CD4-positive, alpha-beta memory T cell (primary cell): ENCODE measurements at regions not wholly inside any gene's neighbourhood (a gene's known extent, or its start where the extent isn't known, plus 50 kb on each side); places are given as distances from the start of the nearest gene placed in this dataset.

Experiments used
- CTCF ChIA-PET: fragments of 350-600 bp; sonication (Branson Sonifier 250); formaldehyde crosslinking; loops from one replicate; lab custom pipeline; 2021; ENCODE audit warnings: inconsistent platforms; ENCODE audit not compliant: partially characterized antibody; lab: Charles Lee
- POLR2A ChIA-PET: fragments of 350-600 bp; sonication (Branson Sonifier 250); formaldehyde crosslinking; loops from one replicate; lab custom pipeline; 2021; ENCODE audit not compliant: partially characterized antibody; lab: Charles Lee
- DNase-seq, 5 donors: peaks; one replicate each; pipeline versions ENCODE4 v3.0.0 to v3.0.0-alpha.2; 2020 to 2022; ENCODE audit warnings: mixed read lengths in 1 of 5
- H3K27ac ChIP-seq: one replicate; pipeline ENCODE4 v1.7.0; 2013; ENCODE audit warnings: low read depth, low read length
- H3K27me3 ChIP-seq: 2 replicates; pipeline ENCODE4 v1.7.0; 2013; ENCODE audit warnings: mild to moderate bottlenecking, low read length, moderate library complexity; ENCODE audit not compliant: insufficient read depth
- H3K36me3 ChIP-seq: 2 replicates; pipeline ENCODE4 v1.7.0; 2013; ENCODE audit warnings: mild to moderate bottlenecking, low read length, moderate library complexity; ENCODE audit not compliant: insufficient read depth
- H3K4me1 ChIP-seq: 2 replicates; pipeline ENCODE4 v1.7.0; 2013; ENCODE audit warnings: mild to moderate bottlenecking, low read length, moderate library complexity; ENCODE audit not compliant: insufficient read depth
- H3K4me3 ChIP-seq, 2 donors: one replicate each; pipeline ENCODE4 v1.7.0; 2013; ENCODE audit warnings: low read length in 2 of 2, mild to moderate bottlenecking in 1 of 2
- H3K9me3 ChIP-seq, 2 donors: one replicate each; pipeline ENCODE4 v1.7.0; 2013; ENCODE audit warnings: low read length in 2 of 2, control low read depth in 1 of 2; ENCODE audit not compliant: control insufficient read depth in 1 of 2
- H3K27ac Mint-ChIP-seq, 7 donors: one replicate each; pipeline ENCODE4 v1.8.0; 2020 to 2021; ENCODE audit warnings: mixed read lengths in 7 of 7, mild to moderate bottlenecking in 6 of 7, inconsistent platforms in 3 of 7, moderate library complexity in 3 of 7
- H3K27me3 Mint-ChIP-seq, 2 donors: one replicate each; pipeline ENCODE4 v1.8.0; 2020 to 2021; ENCODE audit warnings: mixed read lengths in 2 of 2
- H3K36me3 Mint-ChIP-seq, 2 donors: one replicate each; pipeline ENCODE4 v1.8.0; 2020 to 2021; ENCODE audit warnings: mixed read lengths in 2 of 2, inconsistent platforms in 1 of 2, mild to moderate bottlenecking in 1 of 2
- H3K4me1 Mint-ChIP-seq, 4 donors: one replicate each; pipeline ENCODE4 v1.8.0; 2020 to 2021; ENCODE audit warnings: mixed read lengths in 4 of 4, mild to moderate bottlenecking in 1 of 4
- H3K4me3 Mint-ChIP-seq, 8 donors: one replicate each; pipeline ENCODE4 v1.8.0; 2020 to 2021; ENCODE audit warnings: mixed read lengths in 8 of 8, mild to moderate bottlenecking in 7 of 8, moderate library complexity in 6 of 8, inconsistent platforms in 3 of 8
- H3K9me3 Mint-ChIP-seq, 8 donors: one replicate each; pipeline ENCODE4 v1.8.0; 2020 to 2021; ENCODE audit warnings: mixed read lengths in 8 of 8, mild to moderate bottlenecking in 5 of 8, inconsistent platforms in 3 of 8, moderate library complexity in 1 of 8
- intact Hi-C: fragments of 100-400 bp; cut with micrococcal nuclease; formaldehyde crosslinking; loops from one replicate; pipeline ENCODE4 v1.15.1; 2023

- H3K27ac Mint-ChIP-seq = no peak overlapping the region
- no peaks in the 10 kb centered on the region for H3K27me3 Mint-ChIP-seq
- Histone ChIP-seq H3K4me1 (no peaks in the 10 kb centered on the region), H3K36me3 (no peaks in the 10 kb centered on the region), H3K27ac (no peak overlapping the region), H3K4me3 (no peak overlapping the region), H3K9me3 (no peaks in the 10 kb centered on the region), H3K27me3 (no peaks in the 10 kb centered on the region)
- peaks cover 0 to 5% (median 1%) of the 10 kb centered on the region in 8 donors for H3K9me3 Mint-ChIP-seq
- no peaks in the 10 kb centered on the region for H3K36me3 Mint-ChIP-seq
- intact Hi-C loops = no loop called here
- H3K4me1 Mint-ChIP-seq = no peaks in the 10 kb centered on the region
- no peak for DNase-seq
- H3K4me3 Mint-ChIP-seq = no peak overlapping the region
- ChIA-PET POLR2A (no interaction called here), CTCF (no interaction called here)
These were observed 241.0 kb upstream of the GBE1 start for GRCh38 chr3:82002491-82002890.

- ChIA-PET POLR2A (no interaction called here), CTCF (no interaction called here)
- H3K4me1 ChIP-seq = no peaks in the 10 kb centered on the region
- H3K4me3 ChIP-seq = no peak overlapping the region
- Mint-ChIP-seq H3K9me3 (peaks cover 0 to 4% (median 1%) of the 10 kb centered on the region in 8 donors), H3K36me3 (no peaks in the 10 kb centered on the region), H3K4me3 (no peak overlapping the region), H3K27ac (no peak overlapping the region), H3K4me1 (no peaks in the 10 kb centered on the region), H3K27me3 (no peaks in the 10 kb centered on the region)
- H3K27ac ChIP-seq = no peak overlapping the region
- DNase-seq = no peak
- H3K27me3 ChIP-seq = no peaks in the 10 kb centered on the region
- no peaks in the 10 kb centered on the region for H3K36me3 ChIP-seq
- H3K9me3 ChIP-seq = no peaks in the 10 kb centered on the region
- intact Hi-C loops = no loop called here
These were observed 240.0 kb upstream of the GBE1 start for GRCh38 chr3:82001276-82001923.

- Histone ChIP-seq H3K36me3 (no peaks in the 10 kb centered on the region), H3K4me3 (no peak overlapping the region), H3K27me3 (no peaks in the 10 kb centered on the region), H3K27ac (no peak overlapping the region), H3K9me3 (no peaks in the 10 kb centered on the region), H3K4me1 (no peaks in the 10 kb centered on the region)
- Mint-ChIP-seq H3K4me3 (no peak overlapping the region), H3K9me3 (peaks cover 0 to 8% (median 3%) of the 10 kb centered on the region in 8 donors), H3K27ac (no peak overlapping the region), H3K27me3 (no peaks in the 10 kb centered on the region), H3K4me1 (no peaks in the 10 kb centered on the region), H3K36me3 (no peaks in the 10 kb centered on the region)
- intact Hi-C loops = no loop called here
- ChIA-PET POLR2A (no interaction called here), CTCF (no interaction called here)
- DNase-seq = no peak
These were observed 239.3 kb upstream of the GBE1 start for GRCh38 chr3:82000773-82001172.

- H3K4me1 Mint-ChIP-seq = no peaks in the 10 kb centered on the region
- no peaks in the 10 kb centered on the region for H3K36me3 Mint-ChIP-seq
- H3K27me3 ChIP-seq = no peaks in the 10 kb centered on the region
- H3K27ac Mint-ChIP-seq = no peak overlapping the region
- no peaks in the 10 kb centered on the region for H3K27me3 Mint-ChIP-seq
- H3K4me3 ChIP-seq = no peak overlapping the region
- DNase-seq = no peak
- no peak overlapping the region for H3K27ac ChIP-seq
- ChIA-PET POLR2A (no interaction called here), CTCF (no interaction called here)
- no peaks in the 10 kb centered on the region for H3K36me3 ChIP-seq
- no peaks in the 10 kb centered on the region for H3K4me1 ChIP-seq
- H3K4me3 Mint-ChIP-seq = no peak overlapping the region
- peaks cover 0 to 9% (median 3%) of the 10 kb centered on the region in 8 donors for H3K9me3 Mint-ChIP-seq
- intact Hi-C loops = no loop called here
- H3K9me3 ChIP-seq = no peaks in the 10 kb centered on the region
These were observed 238.9 kb upstream of the GBE1 start for GRCh38 chr3:82000350-82000749.

- no peak overlapping the region for H3K4me3 ChIP-seq
- no peaks in the 10 kb centered on the region for H3K4me1 ChIP-seq
- Mint-ChIP-seq H3K36me3 (no peaks in the 10 kb centered on the region), H3K27ac (no peak overlapping the region), H3K4me1 (no peaks in the 10 kb centered on the region), H3K4me3 (no peak overlapping the region), H3K9me3 (peaks cover 0 to 9% (median 2%) of the 10 kb centered on the region in 8 donors), H3K27me3 (no peaks in the 10 kb centered on the region)
- ChIA-PET CTCF (no interaction called here), POLR2A (no interaction called here)
- no peaks in the 10 kb centered on the region for H3K27me3 ChIP-seq
- no peak overlapping the region for H3K27ac ChIP-seq
- no peaks in the 10 kb centered on the region for H3K36me3 ChIP-seq
- no peak for DNase-seq
- intact Hi-C loops = no loop called here
- no peaks in the 10 kb centered on the region for H3K9me3 ChIP-seq
These were observed 237.5 kb upstream of the GBE1 start for GRCh38 chr3:81998907-81999306.

- Mint-ChIP-seq H3K27me3 (no peaks in the 10 kb centered on the region), H3K9me3 (peaks cover 0 to 9% (median 2%) of the 10 kb centered on the region in 8 donors), H3K4me1 (no peaks in the 10 kb centered on the region), H3K4me3 (no peak overlapping the region), H3K27ac (no peak overlapping the region), H3K36me3 (no peaks in the 10 kb centered on the region)
- ChIA-PET POLR2A (no interaction called here), CTCF (no interaction called here)
- H3K4me3 ChIP-seq = no peak overlapping the region
- intact Hi-C loops = no loop called here
- no peaks in the 10 kb centered on the region for H3K9me3 ChIP-seq
- no peaks in the 10 kb centered on the region for H3K36me3 ChIP-seq
- no peak overlapping the region for H3K27ac ChIP-seq
- H3K4me1 ChIP-seq = no peaks in the 10 kb centered on the region
- no peak for DNase-seq
- H3K27me3 ChIP-seq = no peaks in the 10 kb centered on the region
These were observed 236.8 kb upstream of the GBE1 start for GRCh38 chr3:81998139-81998755.

GRCh38 chr3:81997390-81997789, 235.9 kb upstream of the GBE1 start:
- H3K36me3 Mint-ChIP-seq = no peaks in the 10 kb centered on the region
- peaks cover 0 to 9% (median 2%) of the 10 kb centered on the region in 8 donors for H3K9me3 Mint-ChIP-seq
- ChIA-PET POLR2A (no interaction called here), CTCF (no interaction called here)
- DNase-seq = no peak
- Histone ChIP-seq H3K36me3 (no peaks in the 10 kb centered on the region), H3K4me3 (no peak overlapping the region), H3K4me1 (no peaks in the 10 kb centered on the region), H3K27ac (no peak overlapping the region), H3K27me3 (no peaks in the 10 kb centered on the region), H3K9me3 (no peaks in the 10 kb centered on the region)
- H3K4me3 Mint-ChIP-seq = no peak overlapping the region
- no peaks in the 10 kb centered on the region for H3K4me1 Mint-ChIP-seq
- intact Hi-C loops = no loop called here
- no peak overlapping the region for H3K27ac Mint-ChIP-seq
- no peaks in the 10 kb centered on the region for H3K27me3 Mint-ChIP-seq
